ENCODE measurements at regions not wholly inside any gene's neighbourhood (a gene's known extent, or its start where the extent isn't known, plus 50 kb on each side); places are given as distances from the start of the nearest gene placed in this dataset.

- no peak for DNase-seq (ENCODE audit: low read depth in 2 of 2)
Observed at GRCh38 chr1:83770319-83770661, 228.6 kb downstream of the TTLL7 start.

- no peak for DNase-seq (ENCODE audit: low read depth in 2 of 2)
Observed at GRCh38 chr1:83769594-83770318, 229.2 kb downstream of the TTLL7 start.

- DNase-seq (ENCODE audit: low read depth in 2 of 2), result no peak
Observed at GRCh38 chr1:83769072-83769471, 229.9 kb downstream of the TTLL7 start.

GRCh38 chr1:83766241-83766691 lies 232.7 kb downstream of the TTLL7 start:
- DNase-seq (ENCODE audit: low read depth in 2 of 2), result no peak

- DNase-seq (ENCODE audit: low read depth in 2 of 2), result no peak
Observed at GRCh38 chr1:83765125-83765524, 233.8 kb downstream of the TTLL7 start.

GRCh38 chr1:83764209-83764608 lies 234.7 kb downstream of the TTLL7 start:
- no peak for DNase-seq (ENCODE audit: low read depth in 2 of 2)

GRCh38 chr1:83763361-83764095 lies 235.4 kb downstream of the TTLL7 start:
- no peak for DNase-seq (ENCODE audit: low read depth in 2 of 2)

GRCh38 chr1:83762416-83762815 lies 236.5 kb downstream of the TTLL7 start:
- no peak for DNase-seq (ENCODE audit: low read depth in 2 of 2)

GRCh38 chr1:83762039-83762365 lies 236.9 kb downstream of the TTLL7 start:
- no peak for DNase-seq (ENCODE audit: low read depth in 2 of 2)

- DNase-seq (ENCODE audit: low read depth in 2 of 2), result no peak
Observed at GRCh38 chr1:83761167-83762038, 237.5 kb downstream of the TTLL7 start.

- no peak for DNase-seq (ENCODE audit: low read depth in 2 of 2)
Observed at GRCh38 chr1:83760226-83761021, 238.5 kb downstream of the TTLL7 start.

GRCh38 chr1:83756984-83757717 lies 241.8 kb downstream of the TTLL7 start:
- DNase-seq (ENCODE audit: low read depth in 2 of 2), result no peak

GRCh38 chr1:83751602-83752001 lies 247.3 kb downstream of the TTLL7 start:
- no peak for DNase-seq (ENCODE audit: low read depth in 2 of 2)

GRCh38 chr1:83750201-83750600 lies 248.7 kb downstream of the TTLL7 start:
- DNase-seq (ENCODE audit: low read depth in 2 of 2), result no peak

- DNase-seq (ENCODE audit: low read depth in 2 of 2), result no peak
Observed at GRCh38 chr1:83747853-83748482, 251.0 kb downstream of the TTLL7 start.

- DNase-seq (ENCODE audit: low read depth in 2 of 2), result no peak
Observed at GRCh38 chr1:83746234-83746633, 252.7 kb downstream of the TTLL7 start.

- DNase-seq (ENCODE audit: low read depth in 2 of 2), result no peak
Observed at GRCh38 chr1:83742446-83742845, 256.5 kb downstream of the TTLL7 start.

- no peak for DNase-seq (ENCODE audit: low read depth in 2 of 2)
Observed at GRCh38 chr1:83741770-83742169, 257.2 kb downstream of the TTLL7 start.

GRCh38 chr1:83741348-83741747 lies 257.6 kb downstream of the TTLL7 start:
- DNase-seq (ENCODE audit: low read depth in 2 of 2), result no peak

- no peak for DNase-seq (ENCODE audit: low read depth in 2 of 2)
Observed at GRCh38 chr1:83735526-83735925, 263.4 kb downstream of the TTLL7 start.

Data from lung microvascular endothelial cell (primary cell).